HL-60 (cell line): ENCODE measurements at regions not wholly inside any gene's neighbourhood (a gene's known extent, or its start where the extent isn't known, plus 50 kb on each side); places are given as distances from the start of the nearest gene placed in this dataset.

ENCODE experiments used
- GABPA ChIP-seq: IDR thresholded peaks from 2 replicates; pipeline ENCODE4 v1.6.1; 2012; ENCODE audit warnings: low read depth
- TF ChIP-seq, protein P1 (sequence below): IDR thresholded peaks from one replicate; pipeline ENCODE4 v1.5.1; 2011; ENCODE audit warnings: low read length, control low read depth, inconsistent platforms; ENCODE audit not compliant: insufficient read depth

DNA sequence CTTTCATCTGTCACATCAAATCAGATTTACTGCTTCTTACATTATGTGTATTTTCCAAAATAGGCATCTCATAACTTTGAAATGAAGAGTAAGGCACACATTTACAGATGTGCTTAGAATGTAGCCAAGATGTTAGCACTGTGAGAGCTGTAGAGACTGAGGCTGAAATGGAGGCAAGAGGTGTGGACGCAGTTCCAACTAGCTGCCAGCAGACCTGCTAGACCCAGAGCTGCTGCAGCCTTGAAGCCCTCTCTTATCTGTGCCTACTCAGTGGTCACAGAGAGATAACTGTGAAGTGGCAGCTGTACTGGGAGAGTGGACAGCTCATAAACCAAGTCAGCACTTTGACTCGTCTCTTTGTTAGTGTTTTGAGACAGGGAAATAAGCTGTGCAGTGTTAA lies 470.9 kb downstream of the CCER1 start:
- TF ChIP-seq, protein P1, sequence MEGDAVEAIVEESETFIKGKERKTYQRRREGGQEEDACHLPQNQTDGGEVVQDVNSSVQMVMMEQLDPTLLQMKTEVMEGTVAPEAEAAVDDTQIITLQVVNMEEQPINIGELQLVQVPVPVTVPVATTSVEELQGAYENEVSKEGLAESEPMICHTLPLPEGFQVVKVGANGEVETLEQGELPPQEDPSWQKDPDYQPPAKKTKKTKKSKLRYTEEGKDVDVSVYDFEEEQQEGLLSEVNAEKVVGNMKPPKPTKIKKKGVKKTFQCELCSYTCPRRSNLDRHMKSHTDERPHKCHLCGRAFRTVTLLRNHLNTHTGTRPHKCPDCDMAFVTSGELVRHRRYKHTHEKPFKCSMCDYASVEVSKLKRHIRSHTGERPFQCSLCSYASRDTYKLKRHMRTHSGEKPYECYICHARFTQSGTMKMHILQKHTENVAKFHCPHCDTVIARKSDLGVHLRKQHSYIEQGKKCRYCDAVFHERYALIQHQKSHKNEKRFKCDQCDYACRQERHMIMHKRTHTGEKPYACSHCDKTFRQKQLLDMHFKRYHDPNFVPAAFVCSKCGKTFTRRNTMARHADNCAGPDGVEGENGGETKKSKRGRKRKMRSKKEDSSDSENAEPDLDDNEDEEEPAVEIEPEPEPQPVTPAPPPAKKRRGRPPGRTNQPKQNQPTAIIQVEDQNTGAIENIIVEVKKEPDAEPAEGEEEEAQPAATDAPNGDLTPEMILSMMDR, result no peak
- no peak for TF ChIP-seq GABPA
